ENCODE measurements at regions not wholly inside any gene's neighbourhood (a gene's known extent, or its start where the extent isn't known, plus 50 kb on each side); places are given as distances from the start of the nearest gene placed in this dataset.

- TF ChIP-seq EZH2 (IDR thresholded peaks at IDR 0.05; ENCODE audit: borderline replicate concordance, low read depth, low read length, severe bottlenecking) (no peak), CTCF (IDR thresholded peaks at IDR 0.05; ENCODE audit: extremely low read depth in 1 of 2, insufficient read depth in 1 of 2, low read depth in 1 of 2, low read length in 2 of 2) (no peak), POLR2A (IDR thresholded peaks at IDR 0.05; ENCODE audit: low read depth, low read length) (no peak)
These were observed 454.4 kb downstream of the NR2F1-AS1 start for GRCh38 chr5:93126634-93127033.

Measured in endothelial cell of umbilical vein (primary cell).